22Rv1 (cell line): ENCODE measurements at regions not wholly inside any gene's neighbourhood (a gene's known extent, or its start where the extent isn't known, plus 50 kb on each side); places are given as distances from the start of the nearest gene placed in this dataset.

Experiments used
- ZFX ChIP-seq: fragments of 450-650 bp; IDR thresholded peaks from 2 replicates; pipeline ENCODE4 v1.6.1; 2017; ENCODE audit warnings: antibody characterized with exemption, borderline replicate concordance
- TF ChIP-seq, protein P1 (sequence below): fragments of 450-650 bp; IDR thresholded peaks from 2 replicates; pipeline ENCODE4 v1.5.1; 2017; ENCODE audit warnings: mild to moderate bottlenecking

DNA sequence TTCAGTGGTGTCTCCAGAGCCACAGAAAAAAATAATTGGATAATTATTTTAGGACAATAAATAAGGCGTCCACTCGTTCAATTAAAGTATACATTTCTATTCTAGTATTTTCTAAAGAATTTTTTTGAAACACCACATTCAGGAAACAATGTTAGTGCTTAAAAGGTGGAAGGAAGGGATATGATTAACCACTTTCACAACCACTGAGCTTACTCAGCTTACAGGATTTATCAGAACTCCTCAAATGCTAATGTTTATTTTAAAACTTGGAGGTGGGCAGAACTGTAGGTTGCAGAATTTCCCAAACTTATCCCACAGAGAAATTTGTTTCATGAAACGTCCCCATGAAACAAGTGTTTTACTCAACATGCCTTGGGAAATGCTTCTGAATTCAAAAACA lies 54.3 kb upstream of the MAGEB2 start:
- TF ChIP-seq, protein P1, sequence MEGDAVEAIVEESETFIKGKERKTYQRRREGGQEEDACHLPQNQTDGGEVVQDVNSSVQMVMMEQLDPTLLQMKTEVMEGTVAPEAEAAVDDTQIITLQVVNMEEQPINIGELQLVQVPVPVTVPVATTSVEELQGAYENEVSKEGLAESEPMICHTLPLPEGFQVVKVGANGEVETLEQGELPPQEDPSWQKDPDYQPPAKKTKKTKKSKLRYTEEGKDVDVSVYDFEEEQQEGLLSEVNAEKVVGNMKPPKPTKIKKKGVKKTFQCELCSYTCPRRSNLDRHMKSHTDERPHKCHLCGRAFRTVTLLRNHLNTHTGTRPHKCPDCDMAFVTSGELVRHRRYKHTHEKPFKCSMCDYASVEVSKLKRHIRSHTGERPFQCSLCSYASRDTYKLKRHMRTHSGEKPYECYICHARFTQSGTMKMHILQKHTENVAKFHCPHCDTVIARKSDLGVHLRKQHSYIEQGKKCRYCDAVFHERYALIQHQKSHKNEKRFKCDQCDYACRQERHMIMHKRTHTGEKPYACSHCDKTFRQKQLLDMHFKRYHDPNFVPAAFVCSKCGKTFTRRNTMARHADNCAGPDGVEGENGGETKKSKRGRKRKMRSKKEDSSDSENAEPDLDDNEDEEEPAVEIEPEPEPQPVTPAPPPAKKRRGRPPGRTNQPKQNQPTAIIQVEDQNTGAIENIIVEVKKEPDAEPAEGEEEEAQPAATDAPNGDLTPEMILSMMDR, result no peak
- no peak for TF ChIP-seq ZFX
